T-helper 1 cell treated with Interleukin-12 subunit alpha and Interleukin-12 subunit beta and Interleukin-4 antibody, amounts not matched to agents 30 ng/mL and 1 ng/mL, for 36 hours (primary cell): ENCODE measurements at regions not wholly inside any gene's neighbourhood (a gene's known extent, or its start where the extent isn't known, plus 50 kb on each side); places are given as distances from the start of the nearest gene placed in this dataset.
"Not testable (repeated sequence)": the region's sequence is repeated elsewhere in the genome, so short reads cannot be mapped to it uniquely, and the experiment has no call there.

ENCODE experiments used
- intact Hi-C: fragments of 100-400 bp; cut with micrococcal nuclease; formaldehyde crosslinking; loops from one replicate; pipeline ENCODE4 v1.15.1; 2024

DNA sequence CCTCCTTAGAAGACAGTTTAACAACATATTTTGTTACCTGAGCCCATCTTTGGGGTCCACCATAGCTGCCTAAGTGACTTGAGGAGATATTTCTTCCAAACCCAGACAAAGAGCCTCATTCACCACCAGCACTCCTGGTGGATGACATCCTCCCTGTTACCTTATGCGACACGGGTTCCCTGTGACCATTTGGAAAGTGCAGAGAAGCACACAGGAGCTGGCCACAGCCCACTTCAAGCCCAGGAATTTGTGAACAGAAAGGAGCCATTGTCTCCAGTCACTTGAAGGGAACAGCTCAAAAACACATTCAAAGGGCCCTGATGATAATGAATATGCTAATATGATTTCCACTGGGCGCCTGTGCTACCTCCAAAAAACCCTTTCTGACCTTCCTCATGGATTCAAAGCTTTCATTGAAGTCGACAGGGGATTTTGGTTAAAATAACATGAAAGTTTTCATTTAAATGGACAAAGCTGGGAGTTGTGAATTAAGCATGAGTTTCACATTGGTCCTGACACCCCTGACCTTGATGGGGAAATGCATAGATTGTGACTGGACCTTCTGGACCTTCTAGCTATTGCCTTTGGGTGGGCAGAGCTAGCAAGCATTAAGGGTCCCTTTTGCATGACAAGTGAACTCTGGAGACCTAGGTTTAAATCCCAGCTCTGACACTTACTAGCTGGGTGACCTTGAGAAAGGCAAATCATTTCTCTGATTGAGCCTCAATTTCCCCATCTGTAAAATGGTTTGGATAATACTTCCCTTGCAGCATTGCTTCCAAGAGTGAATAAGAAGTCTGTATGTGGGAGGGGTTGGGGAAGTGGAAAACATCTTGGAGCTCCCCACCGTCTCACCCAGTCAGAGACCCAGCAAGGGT lies 83.3 kb upstream of the SIRPA start:
- intact Hi-C loops: no loop called here

DNA sequence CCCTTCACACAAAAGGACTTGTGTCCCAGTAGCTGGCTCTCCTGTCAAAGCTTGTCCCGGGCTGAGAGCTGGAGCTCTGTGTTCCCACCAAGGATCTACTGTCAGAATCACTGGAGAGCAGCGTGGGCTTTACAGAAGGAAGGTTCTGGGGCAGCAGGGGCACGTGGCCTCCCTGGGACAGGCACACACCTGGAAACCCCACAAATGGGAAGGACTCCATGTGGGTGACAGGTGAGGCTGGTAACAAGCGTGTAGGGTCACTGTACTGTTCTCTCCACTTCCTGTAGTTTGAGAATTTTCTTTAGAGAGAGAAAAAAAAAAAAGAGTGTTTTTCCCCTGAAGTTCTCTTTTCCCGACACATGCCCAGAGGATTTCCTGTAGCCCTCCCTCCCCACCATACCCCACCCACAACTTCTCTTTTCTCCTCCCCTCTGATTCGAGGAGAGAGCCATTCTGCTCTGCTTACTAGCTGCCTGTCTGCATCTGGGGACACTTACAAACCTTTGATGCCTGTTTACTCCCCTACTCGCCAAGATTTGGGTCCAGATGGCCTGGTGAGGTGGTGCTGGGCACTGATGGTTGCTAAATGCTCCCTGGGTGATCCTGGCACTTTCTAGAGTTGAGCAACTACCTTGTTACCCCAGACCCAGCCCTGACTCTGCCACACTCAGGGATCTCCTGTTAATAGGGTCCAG lies 84.1 kb upstream of the SIRPA start:
- intact Hi-C loops: no loop called here

DNA sequence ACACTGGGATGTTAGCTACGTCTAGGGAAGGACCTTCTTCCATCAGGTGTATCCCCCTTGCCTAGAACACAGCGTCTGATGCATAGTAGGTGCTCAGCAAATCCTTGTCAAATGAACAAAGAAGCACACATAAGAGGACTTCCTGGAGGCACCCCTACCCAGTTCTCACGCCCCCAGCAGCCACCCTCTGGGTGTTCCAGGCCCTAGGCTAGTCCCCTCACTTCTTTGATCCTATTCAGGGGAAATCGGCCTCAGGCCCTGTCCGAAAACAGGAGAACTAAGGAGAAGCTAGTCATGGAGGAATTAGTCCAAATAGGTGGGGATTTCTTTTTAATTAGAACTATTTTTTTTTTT lies 84.7 kb upstream of the SIRPA start:
- intact Hi-C loops: no loop called here

- intact Hi-C loops: no loop called here
Observed at GRCh38 chr20:1809611-1810510, 85.3 kb upstream of the SIRPA start.

DNA sequence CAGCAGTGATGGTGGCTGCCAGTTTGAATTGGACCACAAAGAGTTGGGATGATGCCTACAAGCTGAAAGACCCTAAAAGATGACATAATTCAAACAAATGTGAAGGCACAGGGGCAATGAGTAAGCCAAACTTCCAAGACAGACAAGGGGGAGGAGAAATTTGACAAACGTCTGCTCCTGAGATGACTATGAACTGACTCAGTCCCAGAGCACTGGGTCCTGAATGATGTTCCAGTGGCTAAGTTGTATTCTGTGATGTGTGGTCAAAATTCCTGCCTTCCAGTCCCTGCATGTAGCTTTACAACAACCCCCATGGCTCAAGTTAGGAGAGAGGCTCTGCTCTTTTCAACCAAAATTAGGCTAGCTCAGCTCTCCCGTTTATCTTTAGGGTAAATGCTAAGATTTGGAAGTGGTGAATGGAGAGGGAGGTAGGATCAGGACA lies 86.1 kb upstream of the SIRPA start:
- intact Hi-C loops: no loop called here

DNA sequence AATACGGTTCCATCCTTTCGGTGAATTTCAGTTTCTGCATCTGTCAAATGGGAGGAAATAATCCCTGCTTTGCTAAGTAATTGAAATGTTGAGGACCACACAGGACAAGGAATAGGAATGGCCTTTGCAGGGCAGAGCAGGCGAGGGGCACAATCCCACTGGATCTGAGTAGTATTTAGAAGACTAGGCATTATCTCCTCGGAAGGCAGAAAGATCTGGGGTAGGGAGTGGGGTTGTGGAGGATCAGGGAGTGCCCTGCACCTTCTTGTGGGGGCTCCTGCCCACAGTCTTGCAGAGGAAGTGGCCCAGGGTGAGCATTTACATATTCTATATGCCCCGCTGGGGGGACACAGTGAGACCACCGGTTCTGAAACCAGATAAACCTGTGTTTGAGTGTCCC lies 87.1 kb upstream of the SIRPA start:
- intact Hi-C loops: no loop called here

GRCh38 chr20:1807394-1807793 lies 87.8 kb upstream of the SIRPA start:
- intact Hi-C loops: no loop called here

DNA sequence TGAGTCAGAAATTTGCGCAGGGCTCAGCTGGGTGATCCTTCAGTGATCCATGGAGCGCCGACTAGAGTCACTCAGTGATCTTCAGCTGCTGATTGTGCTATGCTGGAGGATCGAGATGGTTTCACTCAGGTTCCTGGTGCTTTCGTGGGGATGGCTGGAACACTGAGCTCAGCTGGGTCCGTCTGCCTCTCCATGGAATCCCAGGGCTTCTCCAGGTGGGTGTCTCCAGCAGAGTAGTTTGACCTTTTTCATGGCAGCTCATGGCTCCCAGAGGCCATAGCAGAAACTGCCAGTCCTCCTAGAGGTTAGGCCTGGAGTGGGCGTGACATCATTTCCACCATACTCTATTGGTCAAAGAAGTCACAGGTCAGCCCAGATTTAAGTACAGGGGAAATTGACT lies 88.8 kb upstream of the SIRPA start:
- intact Hi-C loops: no loop called here

DNA sequence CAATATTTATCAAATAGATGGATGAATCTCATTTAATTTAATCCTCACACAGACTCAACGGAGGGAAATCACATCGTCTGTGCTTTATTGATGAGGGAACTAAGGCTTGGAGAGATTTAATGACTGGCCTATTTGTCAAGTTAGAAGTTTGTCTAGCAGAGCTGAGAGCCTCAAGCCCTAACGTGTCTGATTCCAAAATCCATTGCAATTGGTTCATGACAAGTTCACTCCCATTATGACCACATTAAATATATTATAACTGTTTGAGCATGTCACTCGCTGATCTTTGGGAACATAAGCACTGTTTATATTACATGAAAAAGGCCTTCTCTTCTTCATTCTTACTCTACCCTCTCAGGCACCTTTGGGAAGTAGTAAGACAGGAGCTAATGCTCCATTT lies 89.4 kb upstream of the SIRPA start:
- intact Hi-C loops: no loop called here

DNA sequence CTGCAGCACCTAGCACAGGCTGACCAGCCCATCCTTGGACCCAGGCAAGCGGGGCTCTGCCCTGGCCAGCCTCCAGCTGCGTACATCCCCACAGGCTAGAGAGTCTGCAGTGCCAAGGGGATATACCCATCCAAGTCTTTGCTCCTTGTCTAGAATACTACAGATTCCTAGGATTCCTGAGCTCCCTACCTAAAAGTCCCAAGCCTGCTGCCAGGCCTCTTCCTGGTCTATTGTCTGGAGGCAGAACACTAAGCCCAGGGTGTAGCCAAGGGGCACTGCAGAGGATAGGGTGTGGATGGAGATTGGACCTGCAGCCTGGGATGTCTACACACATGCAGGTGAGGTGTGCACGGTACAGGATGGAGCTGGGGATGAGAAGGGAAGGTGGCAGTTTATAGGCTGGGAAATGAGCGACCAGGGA lies 90.0 kb upstream of the SIRPA start:
- intact Hi-C loops: no loop called here

- intact Hi-C loops: no loop called here
Observed at GRCh38 chr20:1804554-1804956, 90.7 kb upstream of the SIRPA start.

DNA sequence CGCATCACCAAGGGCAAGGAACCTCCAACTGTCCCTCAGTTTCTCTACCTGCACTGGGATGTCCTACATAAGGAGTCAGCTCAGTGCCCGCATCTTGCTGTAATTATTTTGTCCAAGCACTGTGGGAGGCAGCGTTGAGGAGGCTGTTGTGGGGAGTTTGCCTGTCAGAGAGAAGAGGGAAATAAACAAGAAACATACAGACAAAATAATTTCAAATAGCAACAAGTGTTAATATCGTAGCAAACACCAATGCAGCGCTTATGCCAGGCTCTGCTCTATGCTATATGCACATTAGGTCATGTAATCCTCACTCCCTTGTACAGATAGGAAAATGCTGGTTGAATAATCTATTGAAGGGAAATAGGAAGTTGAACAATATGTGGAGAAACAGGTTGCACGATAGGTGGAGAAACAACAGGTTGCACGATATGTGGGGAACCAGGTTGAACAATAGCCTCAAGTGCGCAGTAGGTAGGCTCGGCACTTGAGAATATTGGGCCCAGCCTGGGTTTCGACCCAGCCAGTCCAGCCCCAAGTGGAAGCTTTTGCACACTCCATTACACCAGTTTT lies 91.2 kb upstream of the SIRPA start:
- intact Hi-C loops: loop anchor here (1.0 kb wide), 1 partner anchor 27 kb away; no protein-coding TSS in a partner anchor

DNA sequence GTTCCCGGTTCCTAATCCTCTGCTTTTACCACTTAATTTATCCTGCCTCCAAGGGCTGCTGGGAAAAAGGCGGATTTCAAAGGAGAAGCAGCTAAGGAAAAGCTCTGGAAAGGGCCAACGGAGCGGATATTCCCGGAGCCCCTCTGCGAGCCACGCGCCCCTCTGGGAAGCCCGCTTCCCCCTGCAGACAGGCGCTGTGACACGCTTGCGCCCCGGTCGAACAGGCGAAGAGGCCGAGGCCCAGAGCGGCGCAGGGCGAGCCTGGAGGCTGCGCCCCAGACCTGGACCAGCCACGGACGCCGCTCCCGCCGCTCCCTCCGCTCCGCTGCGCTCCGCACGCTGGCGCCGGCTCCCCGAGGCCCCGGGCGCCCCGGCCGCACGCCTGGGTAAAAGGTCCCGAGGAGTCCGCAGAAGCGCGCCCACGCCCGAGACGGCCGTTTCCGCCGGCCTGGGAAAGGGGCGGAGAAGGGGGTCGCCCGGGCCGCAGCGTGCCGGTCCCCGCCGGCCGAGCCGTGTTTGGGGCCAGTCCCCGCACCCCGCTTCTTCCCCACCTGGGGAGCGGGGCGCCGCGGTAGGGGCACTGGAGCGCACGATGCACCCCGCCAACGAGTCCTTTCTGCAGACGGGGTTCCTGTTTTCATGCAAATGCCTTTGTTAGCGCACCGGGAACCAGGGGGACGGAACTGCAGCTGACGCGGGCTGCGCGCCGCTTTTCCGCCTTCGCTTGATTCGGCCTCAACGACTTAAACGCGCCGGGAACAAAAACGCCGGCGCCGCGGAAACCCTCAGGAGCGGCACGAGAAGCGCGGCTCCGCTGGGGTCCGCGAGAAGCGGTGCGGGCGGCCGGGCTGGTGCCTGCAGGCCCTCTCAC lies 91.9 kb upstream of the SIRPA start:
- intact Hi-C loops: loop anchor here (1.0 kb wide), 1 partner anchor 26 kb away; no protein-coding TSS in a partner anchor

GRCh38 chr20:1802385-1803060 lies 92.7 kb upstream of the SIRPA start:
- intact Hi-C loops: loop anchor here (1.0 kb wide), 2 partner anchors 25 to 370 kb away; no protein-coding TSS in a partner anchor

DNA sequence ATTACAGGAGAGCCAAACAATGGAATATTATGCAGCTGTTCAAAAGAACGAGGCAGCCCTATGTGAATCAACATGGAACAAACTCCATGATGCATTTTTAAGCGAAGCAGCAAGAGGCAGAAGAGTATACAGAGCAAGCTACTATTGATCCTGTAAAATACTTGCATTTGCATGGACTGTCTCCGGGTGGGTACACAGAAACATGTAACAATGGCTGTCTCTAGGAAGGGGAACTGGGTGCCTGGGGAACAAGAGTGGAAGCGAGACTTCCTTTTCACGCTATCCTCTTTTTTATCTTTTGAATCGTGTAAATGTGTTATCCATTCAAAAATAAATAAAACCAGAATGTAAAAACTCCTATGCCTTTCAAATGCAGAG lies 93.3 kb upstream of the SIRPA start:
- intact Hi-C loops: loop anchor here (1.0 kb wide), 1 partner anchor 370 kb away; no protein-coding TSS in a partner anchor

GRCh38 chr20:1801225-1801928 lies 93.8 kb upstream of the SIRPA start:
- intact Hi-C loops: no loop called here

DNA sequence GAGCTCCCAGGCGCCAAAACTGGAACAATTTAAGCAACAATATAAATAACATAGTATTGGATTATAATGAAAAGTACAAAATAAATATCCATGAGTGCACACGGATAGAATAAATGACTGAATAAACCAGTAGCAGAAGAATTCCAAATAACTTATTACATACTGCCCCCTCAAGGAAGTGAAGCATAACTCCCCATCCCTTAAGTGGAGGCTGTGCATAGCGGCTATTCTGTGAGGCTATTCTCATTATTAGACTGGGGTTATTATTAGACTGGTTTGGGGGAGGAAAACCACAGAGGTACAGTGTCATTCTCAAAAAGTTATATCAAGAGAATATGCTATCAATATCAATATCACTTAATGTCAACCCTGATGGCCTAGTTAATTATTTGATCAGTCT lies 94.4 kb upstream of the SIRPA start:
- intact Hi-C loops: no loop called here

DNA sequence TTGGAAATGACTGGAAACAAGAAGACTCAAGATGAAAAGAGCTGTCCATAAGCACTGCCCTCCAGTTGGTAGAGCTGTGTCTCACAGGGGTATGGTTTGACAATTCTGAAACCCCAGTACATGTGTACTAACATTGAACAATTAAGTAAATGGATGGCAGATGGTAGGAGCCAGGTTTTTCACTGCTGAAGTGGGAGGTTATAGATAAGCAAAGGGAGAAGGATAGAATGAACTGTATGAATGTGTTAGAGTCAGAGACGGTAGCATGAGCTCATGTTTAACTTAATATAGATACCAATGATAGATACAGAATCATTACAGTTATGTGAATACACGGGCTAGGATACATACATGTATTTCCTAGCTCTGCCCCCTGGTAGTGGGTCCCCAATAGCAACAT lies 95.0 kb upstream of the SIRPA start:
- intact Hi-C loops: no loop called here

DNA sequence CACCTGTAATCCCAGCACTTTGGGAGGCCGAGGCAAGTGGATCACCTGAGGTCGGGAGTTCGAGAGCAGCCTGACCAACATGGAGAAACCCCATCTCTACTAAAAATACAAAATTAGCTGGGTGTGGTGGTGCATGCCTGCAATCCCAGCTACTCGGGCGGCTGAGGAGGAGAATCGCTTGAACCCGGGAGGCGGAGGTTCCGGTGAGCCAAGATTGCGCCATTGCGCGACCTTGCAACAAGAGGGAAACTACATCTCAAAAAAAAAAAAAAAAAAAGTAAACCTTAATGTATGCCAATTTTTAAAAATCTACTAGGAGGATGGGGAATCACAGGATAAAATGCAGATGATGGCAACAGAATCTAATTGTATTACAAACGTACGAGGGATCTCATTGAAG lies 95.5 kb upstream of the SIRPA start:
- intact Hi-C loops: not testable (repeated sequence)
